HL-60 (cell line): ENCODE measurements at regions not wholly inside any gene's neighbourhood (a gene's known extent, or its start where the extent isn't known, plus 50 kb on each side); places are given as distances from the start of the nearest gene placed in this dataset.

ENCODE experiments used
- CTCF ChIP-seq: IDR thresholded peaks from one replicate; pipeline ENCODE4 v1.5.1; 2011; ENCODE audit warnings: low read length, control low read depth, inconsistent platforms; ENCODE audit not compliant: insufficient read depth
- REST ChIP-seq: IDR thresholded peaks from 2 replicates; pipeline ENCODE4 v1.6.1; 2012; ENCODE audit warnings: low read depth; ENCODE audit not compliant: insufficient replicate concordance

DNA sequence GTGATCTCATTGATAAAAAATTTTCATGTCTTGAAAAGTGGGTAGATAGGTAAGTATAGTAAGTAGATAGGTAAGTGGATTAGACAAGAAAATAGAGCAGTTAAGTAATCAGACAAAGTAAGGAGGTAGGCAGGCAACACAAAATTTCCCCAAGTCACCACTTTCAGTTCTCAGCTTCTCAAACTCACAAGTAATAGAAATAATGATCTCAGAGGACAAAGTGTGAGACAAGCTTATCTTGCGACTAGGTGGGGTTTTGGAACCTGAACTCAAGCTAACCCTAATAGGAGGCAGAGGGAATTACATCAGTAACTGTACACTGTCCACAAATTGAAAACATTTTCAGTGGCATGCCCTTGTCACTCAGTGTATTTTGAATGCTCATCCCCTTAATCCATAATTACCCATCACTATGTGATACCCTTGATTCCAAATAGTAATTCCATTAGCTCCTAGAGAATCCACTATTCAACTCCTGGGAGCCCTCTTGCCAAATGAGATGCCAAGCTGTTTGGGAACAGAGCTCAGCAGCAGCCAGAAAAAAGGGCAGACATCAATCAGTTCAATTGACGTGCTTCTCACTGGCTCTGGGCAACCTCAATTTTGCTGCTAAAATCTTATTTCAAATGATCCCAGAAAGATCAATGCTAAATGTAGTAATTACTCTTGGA is 703.2 kb downstream of the XPNPEP1 start:
- no peak for TF ChIP-seq REST
- TF ChIP-seq CTCF: no peak
